Keratinocyte (primary cell): ENCODE measurements at regions not wholly inside any gene's neighbourhood (a gene's known extent, or its start where the extent isn't known, plus 50 kb on each side); places are given as distances from the start of the nearest gene placed in this dataset.

Source experiments
- DNase-seq: peaks from one replicate; pipeline ENCODE4 v3.0.0-alpha.2; 2011; ENCODE audit warnings: low read depth, missing footprints, low spot score
- FAIRE-seq: peaks from 2 replicates; lab custom pipeline; 2011; peaks lifted over from hg19 to GRCh38; lab: Jason Lieb, UNC
- H2AFZ ChIP-seq: 2 replicates; pipeline ENCODE4 v1.6.0; 2012; ENCODE audit warnings: low read length, control low read depth, inconsistent platforms; ENCODE audit not compliant: control insufficient read depth
- H3K27ac ChIP-seq: 2 replicates; pipeline ENCODE4 v1.5.1; 2011; ENCODE audit warnings: low read length; ENCODE audit not compliant: control insufficient read depth, insufficient read depth
- H3K27me3 ChIP-seq: 3 replicates; pipeline ENCODE4 v1.6.0; 2011; ENCODE audit warnings: low read length; ENCODE audit not compliant: control insufficient read depth, insufficient read depth; ENCODE audit errors: extremely low read depth
- H3K36me3 ChIP-seq, 2 experiments: 2 replicates in 1 of 2; 3 replicates in 1 of 2; pipeline ENCODE4 v1.5.1; 2011; ENCODE audit warnings: low read length in 2 of 2, mild to moderate bottlenecking in 1 of 2; ENCODE audit not compliant: control insufficient read depth in 2 of 2, insufficient read depth in 2 of 2; ENCODE audit errors: extremely low read depth in 1 of 2
- H3K4me1 ChIP-seq: 3 replicates; pipeline ENCODE4 v1.5.1; 2011; ENCODE audit warnings: low read length; ENCODE audit not compliant: control insufficient read depth, insufficient read depth; ENCODE audit errors: extremely low read depth
- H3K4me2 ChIP-seq: 3 replicates; pipeline ENCODE4 v1.6.0; 2011; ENCODE audit warnings: low read depth, low read length; ENCODE audit not compliant: control insufficient read depth, insufficient read depth; ENCODE audit errors: extremely low read depth
- H3K4me3 ChIP-seq, 3 experiments: fragments of 200-600 bp in 1 of 3; sonication (generic) in 1 of 3; 2 replicates in 2 of 3; 3 replicates in 1 of 3; pipeline ENCODE4 v1.5.1; 2011 to 2016; ENCODE audit warnings: low read length in 3 of 3, mild to moderate bottlenecking in 3 of 3, control low read depth in 2 of 3, inconsistent platforms in 1 of 3, low read depth in 1 of 3, mixed read lengths in 1 of 3, mixed run types in 1 of 3, moderate library complexity in 1 of 3; ENCODE audit not compliant: control insufficient read depth in 2 of 3, insufficient read depth in 2 of 3; ENCODE audit errors: extremely low read depth in 1 of 3
- H3K79me2 ChIP-seq: 2 replicates; pipeline ENCODE4 v1.6.0; 2012; ENCODE audit warnings: low read length; ENCODE audit not compliant: control insufficient read depth, insufficient read depth
- H3K9ac ChIP-seq: 3 replicates; pipeline ENCODE4 v1.6.0; 2011; ENCODE audit warnings: low read length; ENCODE audit not compliant: control insufficient read depth, insufficient read depth; ENCODE audit errors: extremely low read depth
- H3K9me1 ChIP-seq: 3 replicates; pipeline ENCODE4 v1.6.0; 2011; ENCODE audit warnings: low read length; ENCODE audit not compliant: control insufficient read depth, insufficient read depth; ENCODE audit errors: extremely low read depth
- H3K9me3 ChIP-seq: 2 replicates; pipeline ENCODE4 v1.5.1; 2012; ENCODE audit warnings: low read depth, low read length; ENCODE audit not compliant: control insufficient read depth
- H4K20me1 ChIP-seq: 3 replicates; pipeline ENCODE4 v1.6.0; 2011; ENCODE audit warnings: low read length; ENCODE audit not compliant: control insufficient read depth, insufficient read depth; ENCODE audit errors: extremely low read depth
- EZH2 ChIP-seq: IDR thresholded peaks from one replicate; pipeline ENCODE4 v1.6.1; 2012; ENCODE audit warnings: inconsistent platforms, mild to moderate bottlenecking, low read length, moderate library complexity
- dilution Hi-C: fragments of 300-500 bp; cut with MboI; formaldehyde crosslinking; loops from one replicate; pipeline ENCODE4 v1.7.0; 2020; ENCODE audit warnings: low sequenced_read_pairs; ENCODE audit not compliant: extremely low pct_ligation_motif_present
- TF ChIP-seq, protein P1 (sequence below), 3 experiments: IDR thresholded peaks in 1 of 3; conservative IDR thresholded peaks in 1 of 3; optimal IDR thresholded peaks in 1 of 3; 2 replicates in 2 of 3; 3 replicates in 1 of 3; pipeline versions ENCODE3 to v1.5.1; 2011; ENCODE audit warnings: low read length in 3 of 3, mild to moderate bottlenecking in 3 of 3, moderate library complexity in 2 of 3, control low read depth in 1 of 3, inconsistent platforms in 1 of 3; ENCODE audit not compliant: insufficient read depth in 2 of 3; ENCODE audit errors: extremely low read depth in 1 of 3

DNA sequence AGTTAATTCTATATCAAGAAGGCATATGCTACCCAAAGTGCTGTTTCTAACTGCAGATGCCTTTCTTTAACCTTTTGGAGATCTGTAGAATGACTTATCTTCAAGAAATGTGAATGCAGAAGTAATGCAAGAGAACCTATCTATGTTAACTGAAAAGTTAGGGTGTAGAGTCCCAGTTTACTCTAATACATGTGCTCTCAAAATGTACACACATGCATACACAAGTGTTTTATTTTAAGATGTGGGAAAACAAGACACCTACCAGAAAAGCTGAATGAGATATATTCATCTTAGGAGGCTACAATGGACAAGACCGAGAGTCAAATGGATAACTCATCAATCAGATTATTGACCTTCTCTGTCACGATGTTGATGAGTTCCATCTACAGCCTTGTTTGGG lies 80.9 kb downstream of the CDCA7 start:
- no peak overlapping the region for H3K9ac ChIP-seq
- no peaks in the 10 kb centered on the region for H3K9me3 ChIP-seq
- no peak overlapping the region for H3K4me3 ChIP-seq
- H3K27me3 ChIP-seq, result peaks cover 7% of the 10 kb centered on the region
- H3K79me2 ChIP-seq, result no peaks in the 10 kb centered on the region
- FAIRE-seq, result no peak
- dilution Hi-C loops, result no loop called here
- no peaks in the 10 kb centered on the region for H3K9me1 ChIP-seq
- no peak overlapping the region for H2AFZ ChIP-seq
- no peak for DNase-seq
- H3K27ac ChIP-seq, result no peak overlapping the region
- no peak for TF ChIP-seq EZH2
- TF ChIP-seq, protein P1, sequence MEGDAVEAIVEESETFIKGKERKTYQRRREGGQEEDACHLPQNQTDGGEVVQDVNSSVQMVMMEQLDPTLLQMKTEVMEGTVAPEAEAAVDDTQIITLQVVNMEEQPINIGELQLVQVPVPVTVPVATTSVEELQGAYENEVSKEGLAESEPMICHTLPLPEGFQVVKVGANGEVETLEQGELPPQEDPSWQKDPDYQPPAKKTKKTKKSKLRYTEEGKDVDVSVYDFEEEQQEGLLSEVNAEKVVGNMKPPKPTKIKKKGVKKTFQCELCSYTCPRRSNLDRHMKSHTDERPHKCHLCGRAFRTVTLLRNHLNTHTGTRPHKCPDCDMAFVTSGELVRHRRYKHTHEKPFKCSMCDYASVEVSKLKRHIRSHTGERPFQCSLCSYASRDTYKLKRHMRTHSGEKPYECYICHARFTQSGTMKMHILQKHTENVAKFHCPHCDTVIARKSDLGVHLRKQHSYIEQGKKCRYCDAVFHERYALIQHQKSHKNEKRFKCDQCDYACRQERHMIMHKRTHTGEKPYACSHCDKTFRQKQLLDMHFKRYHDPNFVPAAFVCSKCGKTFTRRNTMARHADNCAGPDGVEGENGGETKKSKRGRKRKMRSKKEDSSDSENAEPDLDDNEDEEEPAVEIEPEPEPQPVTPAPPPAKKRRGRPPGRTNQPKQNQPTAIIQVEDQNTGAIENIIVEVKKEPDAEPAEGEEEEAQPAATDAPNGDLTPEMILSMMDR (optimal IDR thresholded peaks at IDR 0.05 in 1 of 3, IDR thresholded peaks at IDR 0.05 in 1 of 3, conservative IDR thresholded peaks at IDR 0.05 in 1 of 3; ENCODE audit: extremely low read depth in 1 of 3, insufficient read depth in 2 of 3, low read length in 3 of 3), result no peak
- no peaks in the 10 kb centered on the region for H4K20me1 ChIP-seq
- no peak overlapping the region for H3K4me2 ChIP-seq
- no peaks in the 10 kb centered on the region for H3K4me1 ChIP-seq
- no peaks in the 10 kb centered on the region for H3K36me3 ChIP-seq

DNA sequence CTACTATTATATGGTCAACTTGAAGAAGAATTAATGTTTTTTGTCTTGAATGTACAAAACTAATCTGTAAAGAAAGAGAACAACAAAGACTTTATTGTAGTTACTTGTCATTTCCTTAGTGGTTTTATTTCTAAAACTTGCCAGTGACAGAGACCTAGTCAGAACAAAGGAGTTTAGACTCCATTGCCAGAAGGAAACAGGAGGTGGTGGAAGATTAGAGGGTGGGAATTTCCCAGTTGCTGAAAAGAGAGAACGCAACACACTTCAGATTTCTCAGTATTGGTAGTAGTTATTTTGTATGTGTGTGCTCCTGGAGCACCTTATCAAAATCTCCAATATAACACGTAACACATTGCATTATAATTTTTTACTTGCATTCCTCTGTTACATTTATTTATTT lies 81.4 kb downstream of the CDCA7 start:
- H3K9me1 ChIP-seq, result no peaks in the 10 kb centered on the region
- no peak overlapping the region for H3K4me3 ChIP-seq
- no peaks in the 10 kb centered on the region for H3K36me3 ChIP-seq
- no peak for TF ChIP-seq EZH2
- TF ChIP-seq, protein P1 (optimal IDR thresholded peaks at IDR 0.05 in 1 of 3, IDR thresholded peaks at IDR 0.05 in 1 of 3, conservative IDR thresholded peaks at IDR 0.05 in 1 of 3; ENCODE audit: extremely low read depth in 1 of 3, insufficient read depth in 2 of 3, low read length in 3 of 3), result no peak
- no peaks in the 10 kb centered on the region for H3K4me1 ChIP-seq
- no peak overlapping the region for H3K9ac ChIP-seq
- H3K4me2 ChIP-seq, result no peak overlapping the region
- FAIRE-seq (no peak), DNase-seq (no peak)
- peaks cover 7% of the 10 kb centered on the region for H3K27me3 ChIP-seq
- no peak overlapping the region for H2AFZ ChIP-seq
- no peak overlapping the region for H3K27ac ChIP-seq
- dilution Hi-C loops, result no loop called here
- no peaks in the 10 kb centered on the region for H3K79me2 ChIP-seq
- H4K20me1 ChIP-seq, result no peaks in the 10 kb centered on the region
- H3K9me3 ChIP-seq, result no peaks in the 10 kb centered on the region
